NCI-H748 (cell line): ENCODE measurements at regions not wholly inside any gene's neighbourhood (a gene's known extent, or its start where the extent isn't known, plus 50 kb on each side); places are given as distances from the start of the nearest gene placed in this dataset.

Source experiments
- DNase-seq: peaks from one replicate; lab custom pipeline; 2025; ENCODE audit not compliant: unreplicated experiment; lab: John Stamatoyannopoulos, UW

DNA sequence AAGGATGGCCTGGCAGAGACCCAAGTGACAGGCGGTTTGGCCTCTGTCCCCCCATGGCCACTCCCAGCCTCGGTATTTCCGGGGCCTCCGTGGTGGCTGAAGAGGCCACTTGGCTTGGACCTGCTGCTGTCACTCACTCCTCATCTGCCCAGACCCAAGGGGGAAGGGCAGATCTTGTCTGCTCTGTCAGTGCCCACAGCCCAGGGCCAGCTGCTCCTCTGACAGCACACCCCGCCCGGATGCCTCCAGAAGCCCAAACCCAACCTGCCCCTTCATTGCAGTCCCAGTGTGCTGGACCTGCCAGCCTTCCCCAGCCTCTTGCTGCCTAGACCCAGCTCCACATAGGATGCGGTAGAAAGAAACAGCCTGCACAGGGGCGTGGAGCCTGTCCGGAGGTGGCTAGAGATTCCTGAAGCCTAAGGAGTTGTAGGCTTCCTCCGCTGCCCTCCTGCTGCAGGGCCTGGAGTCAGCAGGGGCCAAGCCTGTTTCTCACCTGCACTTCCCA, 52.0 kb downstream of the MAGEF1 start:
- no peak for DNase-seq

DNA sequence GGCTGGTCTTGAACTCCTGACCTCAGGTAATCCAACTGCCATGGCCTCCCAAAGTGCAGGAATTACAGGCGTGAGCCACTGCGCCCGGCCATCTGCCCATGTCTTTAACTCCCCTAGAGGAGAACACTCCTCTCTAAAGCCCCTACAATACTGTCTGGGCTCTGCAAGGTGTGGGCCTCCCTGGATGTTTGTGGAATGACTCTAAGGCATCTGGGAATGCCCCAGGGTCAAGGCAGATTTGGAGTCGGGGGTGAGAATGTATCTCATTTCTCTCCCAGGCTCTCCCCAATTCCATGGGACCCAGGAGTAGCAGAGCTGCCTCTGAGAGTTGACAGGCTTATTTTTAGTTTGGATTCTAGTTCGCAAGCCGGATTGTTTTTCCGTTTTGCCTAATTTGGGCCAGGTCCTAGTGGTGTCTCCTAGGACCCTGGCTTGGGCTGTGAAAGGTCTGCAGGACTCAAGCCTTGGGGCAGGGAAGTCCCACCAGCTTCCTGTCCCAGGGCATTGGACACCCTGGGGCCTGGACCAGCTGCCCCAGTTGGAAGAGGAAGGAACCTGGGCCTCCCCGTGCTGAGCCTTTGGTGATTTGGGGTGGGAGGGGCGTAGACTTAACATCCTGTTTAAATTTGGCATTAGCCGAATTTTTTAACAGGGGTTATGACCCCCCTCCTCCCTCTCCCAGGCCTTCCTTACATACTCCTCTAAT, 53.5 kb downstream of the MAGEF1 start:
- no peak for DNase-seq

DNA sequence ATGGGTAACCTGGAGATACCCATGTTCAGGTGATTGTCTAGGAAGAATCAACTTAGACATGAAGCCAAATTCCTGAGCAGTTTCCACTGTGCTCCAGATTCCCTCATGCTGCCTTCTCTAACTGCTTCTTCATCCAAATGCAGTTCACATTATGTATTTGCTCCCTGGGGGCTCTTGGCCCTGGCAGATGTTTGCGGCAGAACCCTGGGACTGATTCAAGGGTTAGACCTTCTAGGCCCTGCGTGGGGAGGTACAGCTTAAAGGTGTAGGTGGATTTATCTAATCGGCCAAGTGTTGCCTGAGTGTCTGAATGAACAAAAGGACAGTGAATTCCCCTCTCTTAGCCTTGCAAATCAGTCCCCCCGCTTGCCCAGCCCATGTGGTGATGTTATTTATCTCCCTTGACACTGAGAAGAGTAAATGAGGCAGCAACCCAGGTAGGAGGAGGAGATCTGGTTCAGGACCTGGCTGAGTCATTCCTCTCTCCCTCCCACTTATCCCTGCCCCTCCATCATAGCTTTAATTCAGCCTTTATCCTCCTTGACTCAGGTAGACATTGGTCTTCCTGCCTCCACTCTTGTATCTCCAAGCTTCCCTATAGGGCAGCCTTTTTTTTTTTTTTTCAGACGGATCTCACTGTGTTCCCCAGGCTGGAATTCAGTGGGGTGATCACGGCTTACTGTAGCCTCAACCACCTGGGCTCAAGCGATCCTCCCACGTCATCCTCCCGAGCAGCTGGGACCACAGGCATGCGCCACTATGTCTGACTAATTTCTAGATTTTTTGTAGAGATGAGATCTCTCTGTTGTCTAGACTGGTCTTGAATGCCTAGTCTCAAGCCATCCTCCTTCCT, 54.8 kb downstream of the MAGEF1 start:
- no peak for DNase-seq

DNA sequence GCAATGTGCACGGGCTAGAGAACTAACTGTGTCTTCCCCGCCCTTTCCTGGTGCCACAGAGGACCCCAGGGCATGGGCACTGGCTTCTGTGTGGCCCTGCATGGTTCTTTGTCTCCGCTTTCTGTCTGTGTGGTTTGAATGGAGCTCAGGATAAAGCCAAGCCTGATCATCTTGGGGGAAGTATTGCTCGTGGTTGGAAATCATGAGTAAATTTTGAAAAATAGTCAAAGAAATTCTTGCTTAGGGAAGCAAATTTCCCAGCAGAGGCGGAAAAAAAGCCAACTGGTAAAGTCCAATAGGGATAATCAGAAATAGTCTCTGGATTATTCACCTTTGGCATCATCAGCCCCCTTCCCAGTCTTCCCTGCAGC, 55.4 kb downstream of the MAGEF1 start:
- no peak for DNase-seq

DNA sequence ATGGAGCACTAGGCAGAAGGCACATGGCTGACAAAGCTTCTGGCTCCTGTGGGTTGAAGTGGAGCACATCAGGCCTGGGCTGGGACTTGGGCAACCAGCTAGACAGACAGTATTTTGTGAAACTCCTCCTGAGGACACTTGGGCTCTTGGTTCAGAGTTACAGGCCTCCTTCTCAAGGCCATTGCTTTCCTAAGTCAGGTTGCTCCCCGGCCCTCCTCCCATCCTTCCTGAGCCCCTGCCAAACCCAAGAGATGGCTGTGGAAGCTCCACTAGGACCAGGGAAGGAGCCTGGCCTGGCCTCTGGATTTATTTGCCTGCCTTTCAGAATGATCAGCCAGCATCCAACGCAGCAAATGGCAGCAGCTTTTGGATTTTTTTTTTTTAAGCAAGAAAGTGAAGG, 56.3 kb downstream of the MAGEF1 start:
- no peak for DNase-seq

- DNase-seq = no peak
These were observed 57.5 kb downstream of the MAGEF1 start for GRCh38 chr3:184654375-184654774.

GRCh38 chr3:184652465-184652864, 59.4 kb downstream of the MAGEF1 start:
- no peak for DNase-seq

DNA sequence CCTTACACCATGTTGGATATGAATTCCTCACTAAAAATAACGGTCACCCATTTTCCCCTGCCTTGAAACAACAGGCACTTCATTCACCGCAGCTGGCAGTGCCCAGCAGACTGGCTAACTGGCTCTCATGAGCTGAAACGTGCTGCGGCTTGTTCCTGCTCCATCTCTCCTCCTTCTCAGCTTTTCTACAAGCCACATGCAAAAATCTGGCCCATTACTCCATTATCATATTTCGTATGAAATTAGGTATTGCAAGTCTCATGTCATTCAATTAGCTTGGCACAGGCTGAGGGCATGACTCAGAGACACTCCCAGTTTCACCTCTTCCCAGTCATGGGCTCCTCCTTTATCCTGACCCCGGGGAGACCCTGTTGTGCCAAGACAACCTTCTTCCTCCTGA, 60.0 kb downstream of the MAGEF1 start:
- no peak for DNase-seq

DNA sequence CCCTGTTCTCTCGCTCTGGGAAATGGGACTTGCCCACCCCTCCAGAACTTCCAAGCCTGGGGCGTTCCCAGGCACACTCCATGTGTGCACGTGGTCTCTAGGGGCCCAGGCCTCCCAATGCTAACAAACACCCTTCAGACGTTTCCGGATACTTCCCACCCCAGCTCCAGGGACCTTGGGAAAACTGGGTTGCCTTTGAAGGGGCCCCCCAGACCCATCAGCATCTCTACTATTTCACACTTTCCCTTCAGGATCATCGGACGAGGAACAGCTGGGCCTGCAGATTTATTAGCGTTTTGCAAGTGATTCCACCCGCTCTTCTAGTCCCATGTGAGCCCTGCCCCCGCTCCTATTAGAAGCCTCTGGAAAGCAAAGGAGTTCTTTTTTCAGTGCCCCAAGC, 63.2 kb downstream of the MAGEF1 start:
- no peak for DNase-seq

- no peak for DNase-seq
These were observed 64.4 kb downstream of the MAGEF1 start for GRCh38 chr3:184647405-184647936.

DNA sequence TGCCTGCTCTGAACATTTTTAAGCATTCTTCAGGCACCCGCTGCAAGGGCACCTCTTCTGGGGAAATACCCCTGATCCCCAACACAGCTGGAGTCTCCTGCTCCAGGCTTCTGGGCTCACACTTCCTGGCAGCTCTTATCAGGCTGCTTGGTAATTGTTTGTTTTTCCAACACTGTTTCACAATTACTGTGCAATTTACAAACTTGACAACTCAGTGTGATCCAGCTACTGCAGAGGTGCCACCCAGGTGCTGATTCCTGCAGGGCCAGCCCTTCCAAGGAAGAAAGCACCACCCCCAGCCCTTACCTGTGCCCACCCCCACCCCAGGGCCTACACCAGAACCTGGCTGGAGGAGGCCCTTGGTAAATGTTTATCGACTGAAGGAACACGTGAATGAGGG, 66.5 kb downstream of the MAGEF1 start:
- DNase-seq = peak; percentile 14

GRCh38 chr3:184643442-184643841, 68.4 kb downstream of the MAGEF1 start:
- DNase-seq = no peak

GRCh38 chr3:184642631-184643285, 69.1 kb downstream of the MAGEF1 start:
- no peak for DNase-seq

- no peak for DNase-seq
These were observed 70.4 kb downstream of the MAGEF1 start for GRCh38 chr3:184641430-184641829.

GRCh38 chr3:184639351-184639750, 72.5 kb downstream of the MAGEF1 start:
- DNase-seq = no peak

DNA sequence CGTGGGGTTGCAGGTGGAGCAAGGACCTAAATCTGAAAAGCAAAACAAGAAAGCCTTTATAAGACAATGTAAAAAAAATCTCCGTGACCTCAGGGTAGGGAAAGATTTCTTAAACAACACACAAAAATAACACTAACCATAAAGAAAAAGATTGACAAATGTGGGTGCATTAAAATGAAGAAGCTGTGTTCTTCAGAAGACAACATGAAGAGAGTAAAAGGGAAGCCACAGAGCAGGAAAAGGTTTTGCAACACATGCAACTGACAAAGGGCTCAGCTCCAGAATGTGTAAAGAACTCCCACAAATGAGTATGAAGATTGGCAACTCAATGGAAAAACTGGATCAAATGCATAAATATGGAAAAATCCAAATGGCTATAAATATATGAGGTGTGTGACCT, 74.2 kb downstream of the MAGEF1 start:
- no peak for DNase-seq

DNA sequence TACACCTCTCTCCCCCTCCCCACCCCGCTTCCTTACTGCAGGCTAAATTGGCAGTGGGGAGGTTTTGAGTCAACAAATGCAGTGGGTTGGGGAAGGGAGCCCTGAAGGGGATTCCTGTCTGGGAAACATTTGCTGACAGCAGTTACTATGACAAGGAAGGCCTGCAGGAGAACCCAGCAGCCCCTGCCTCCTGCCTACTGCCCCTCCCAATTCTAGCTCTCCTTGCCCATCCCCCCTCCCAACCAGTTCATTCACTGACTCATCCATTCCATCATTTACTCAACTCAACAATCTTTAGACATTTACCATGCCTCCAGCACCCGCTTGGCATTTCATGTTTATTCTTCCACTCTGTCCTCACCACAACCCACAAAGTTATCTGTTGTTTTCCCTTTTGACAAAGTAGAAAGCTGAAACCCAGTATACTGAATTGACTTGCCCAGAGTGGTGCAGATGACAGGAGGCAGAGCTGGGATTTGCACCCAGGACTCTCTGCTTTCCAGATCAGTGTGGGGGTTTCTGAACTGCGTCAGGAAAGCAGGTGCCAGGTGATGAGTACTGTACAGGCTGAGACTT, 75.0 kb downstream of the MAGEF1 start:
- DNase-seq = no peak

DNA sequence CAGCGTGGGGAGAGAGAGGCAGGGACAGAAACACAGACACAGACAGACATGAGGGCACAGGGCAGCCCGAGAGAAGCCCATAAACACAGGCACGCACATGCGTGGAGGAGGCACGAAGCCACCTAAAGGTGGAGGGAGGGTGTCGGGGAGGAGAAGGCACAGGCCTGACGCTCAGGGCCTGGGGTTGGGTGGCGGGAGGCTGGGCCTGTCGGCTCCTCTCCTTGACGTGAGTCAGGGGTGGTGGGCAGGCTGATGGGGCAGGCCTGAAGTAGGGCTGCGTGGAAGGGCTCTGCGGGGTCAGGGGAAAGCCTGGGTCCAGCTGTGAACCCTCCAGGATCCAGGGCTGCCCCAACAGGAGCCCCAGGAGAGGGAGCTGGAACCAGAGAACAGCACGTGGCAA, 74.2 kb downstream of the EPHB3 start:
- DNase-seq = no peak

DNA sequence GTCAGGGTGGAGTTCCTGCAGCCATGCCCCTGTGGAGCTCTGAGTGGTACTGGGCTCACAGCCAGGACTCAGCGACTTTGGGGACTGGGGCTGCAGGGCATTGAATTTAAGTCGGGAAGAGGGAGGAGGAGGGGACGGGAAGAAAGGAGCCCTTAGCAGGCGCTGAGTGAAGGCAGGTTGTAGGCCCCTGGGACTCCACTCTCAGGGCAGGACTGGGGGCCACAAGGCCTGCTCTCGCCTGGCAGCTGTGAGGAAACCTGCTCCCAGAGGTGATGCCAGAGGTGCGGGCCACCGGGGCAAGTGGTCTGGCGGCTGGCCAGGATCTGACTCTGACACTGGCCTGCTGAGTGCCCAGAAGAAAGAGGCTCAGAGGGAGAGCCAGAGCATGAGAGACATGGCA, 73.5 kb downstream of the EPHB3 start:
- DNase-seq = no peak

GRCh38 chr3:184633237-184633579, 71.6 kb downstream of the EPHB3 start:
- no peak for DNase-seq

DNA sequence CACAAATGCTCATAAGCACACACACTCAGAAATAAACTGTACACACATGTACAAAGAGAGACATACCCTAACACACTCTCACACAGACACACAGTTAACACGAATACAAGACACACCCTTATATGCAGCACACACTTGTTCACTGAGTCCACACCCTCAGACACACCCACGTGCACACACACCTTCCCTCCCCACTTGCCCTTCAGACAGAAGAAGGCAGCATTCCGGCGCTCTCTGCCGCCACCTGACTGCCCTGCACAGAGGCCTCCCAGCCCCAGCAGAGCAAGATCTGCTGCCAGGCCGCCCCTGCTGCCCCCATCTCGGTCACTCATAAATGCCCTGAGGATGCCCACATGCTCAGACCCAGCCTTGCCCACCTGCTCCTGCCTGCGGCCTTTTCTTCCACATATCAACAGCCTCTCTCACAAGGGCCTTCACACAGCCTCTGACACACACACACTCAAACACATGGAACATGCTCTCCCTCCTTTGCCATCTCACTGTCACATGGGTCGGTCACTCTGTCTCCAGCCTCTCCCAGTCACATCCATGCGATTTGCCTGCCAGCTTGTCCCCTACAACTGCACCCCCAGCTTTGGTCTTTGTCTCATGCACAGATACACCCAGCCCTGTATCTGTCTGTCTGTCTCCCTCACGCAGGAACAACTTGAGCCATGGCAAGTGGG, 71.1 kb downstream of the EPHB3 start:
- DNase-seq = no peak
